DOHH2 (cell line): ENCODE measurements at regions not wholly inside any gene's neighbourhood (a gene's known extent, or its start where the extent isn't known, plus 50 kb on each side); places are given as distances from the start of the nearest gene placed in this dataset.

Experiments used
- H3F3A ChIP-seq: fragments of 200-600 bp; sonication (generic), shearing (Covaris generic); 2 replicates; pipeline ENCODE4 v1.6.0; 2016; ENCODE audit warnings: antibody characterized with exemption, mild to moderate bottlenecking; ENCODE audit not compliant: control insufficient read depth, insufficient read depth
- H3K27ac ChIP-seq: fragments of 200-600 bp; sonication (generic); 2 replicates; pipeline ENCODE4 v1.5.1; 2014; ENCODE audit warnings: low read depth, mild to moderate bottlenecking, low read length, moderate library complexity
- H3K27me3 ChIP-seq: fragments of 200-600 bp; sonication (generic); 2 replicates; pipeline ENCODE4 v1.6.1; 2014; ENCODE audit warnings: mild to moderate bottlenecking, low read length, mixed read lengths; ENCODE audit not compliant: control insufficient read depth
- H3K36me3 ChIP-seq: fragments of 200-600 bp; sonication (generic); 2 replicates; pipeline ENCODE4 v1.6.1; 2014; ENCODE audit warnings: mild to moderate bottlenecking, low read length, moderate library complexity, mixed read lengths; ENCODE audit not compliant: control insufficient read depth
- H3K4me1 ChIP-seq: fragments of 200-600 bp; sonication (generic); 2 replicates; pipeline ENCODE4 v1.6.1; 2014; ENCODE audit warnings: mild to moderate bottlenecking, low read length, mixed read lengths; ENCODE audit not compliant: control insufficient read depth
- H3K4me2 ChIP-seq: fragments of 200-600 bp; sonication (generic); 2 replicates; pipeline ENCODE4 v1.6.0; 2014; ENCODE audit warnings: mild to moderate bottlenecking, low read length, moderate library complexity
- H3K4me3 ChIP-seq: fragments of 200-600 bp; sonication (generic); 2 replicates; pipeline ENCODE4 v1.5.1; 2014; ENCODE audit warnings: mild to moderate bottlenecking, low read length, mixed read lengths
- H3K79me2 ChIP-seq: fragments of 200-600 bp; sonication (generic); 2 replicates; pipeline ENCODE4 v1.6.1; 2014; ENCODE audit warnings: mild to moderate bottlenecking, low read length, mixed read lengths; ENCODE audit not compliant: control insufficient read depth
- H3K9me2 ChIP-seq: fragments of 200-600 bp; sonication (generic); replicated peaks from 2 replicates; pipeline ENCODE4 v1.6.1; 2014; ENCODE audit warnings: mild to moderate bottlenecking, low read length, mixed read lengths; ENCODE audit not compliant: control insufficient read depth
- H3K9me3 ChIP-seq: fragments of 200-600 bp; sonication (generic); 2 replicates; pipeline ENCODE4 v1.6.1; 2014; ENCODE audit warnings: antibody characterized with exemption, low read length, mixed read lengths; ENCODE audit not compliant: control insufficient read depth, insufficient read depth
- H4K20me1 ChIP-seq: fragments of 200-600 bp; sonication (generic); 2 replicates; pipeline ENCODE4 v1.6.0; 2014; ENCODE audit warnings: low read depth, mild to moderate bottlenecking, antibody characterized with exemption, low read length, moderate library complexity; ENCODE audit not compliant: control insufficient read depth, insufficient read depth
- CTCF ChIP-seq: fragments of 200-600 bp; sonication (generic); IDR thresholded peaks from one replicate; pipeline ENCODE4 v1.5.1; 2014; ENCODE audit warnings: antibody characterized with exemption, mild to moderate bottlenecking, low read depth, low read length; ENCODE audit not compliant: poor library complexity, severe bottlenecking
- EZH2phosphoT487 ChIP-seq: fragments of 200-600 bp; sonication (generic); IDR thresholded peaks from 2 replicates; pipeline ENCODE4 v1.6.1; 2017; ENCODE audit warnings: borderline replicate concordance, mild to moderate bottlenecking, antibody characterized with exemption, low read length, moderate library complexity, mixed read lengths

GRCh38 chr10:29947701-29948060 lies 111.7 kb downstream of the JCAD start:
- no peak for TF ChIP-seq EZH2phosphoT487
- no peak for TF ChIP-seq CTCF
- no peaks in the 10 kb centered on the region for H3F3A ChIP-seq
- H3K27me3 ChIP-seq, result no peaks in the 10 kb centered on the region
- no peak overlapping the region for H3K27ac ChIP-seq
- H3K9me2 ChIP-seq, result no peaks in the 10 kb centered on the region
- H3K79me2 ChIP-seq, result no peaks in the 10 kb centered on the region
- no peaks in the 10 kb centered on the region for H3K9me3 ChIP-seq
- H3K4me2 ChIP-seq, result no peak overlapping the region
- no peaks in the 10 kb centered on the region for H4K20me1 ChIP-seq
- no peaks in the 10 kb centered on the region for H3K4me1 ChIP-seq
- H3K36me3 ChIP-seq, result no peaks in the 10 kb centered on the region
- H3K4me3 ChIP-seq, result no peak overlapping the region

GRCh38 chr10:29946953-29947700 lies 112.3 kb downstream of the JCAD start:
- no peak overlapping the region for H3K27ac ChIP-seq
- H3K9me3 ChIP-seq, result no peaks in the 10 kb centered on the region
- no peaks in the 10 kb centered on the region for H3K79me2 ChIP-seq
- H3K27me3 ChIP-seq, result no peaks in the 10 kb centered on the region
- no peaks in the 10 kb centered on the region for H3F3A ChIP-seq
- H3K4me1 ChIP-seq, result no peaks in the 10 kb centered on the region
- no peaks in the 10 kb centered on the region for H3K36me3 ChIP-seq
- H3K9me2 ChIP-seq, result no peaks in the 10 kb centered on the region
- no peak overlapping the region for H3K4me3 ChIP-seq
- no peaks in the 10 kb centered on the region for H4K20me1 ChIP-seq
- TF ChIP-seq CTCF, result no peak
- no peak overlapping the region for H3K4me2 ChIP-seq

GRCh38 chr10:29946614-29946952 lies 112.8 kb downstream of the JCAD start:
- H3F3A ChIP-seq, result no peaks in the 10 kb centered on the region
- TF ChIP-seq EZH2phosphoT487 (no peak), CTCF (no peak)
- no peaks in the 10 kb centered on the region for H4K20me1 ChIP-seq
- H3K27ac ChIP-seq, result no peak overlapping the region
- no peaks in the 10 kb centered on the region for H3K27me3 ChIP-seq
- H3K4me3 ChIP-seq, result no peak overlapping the region
- H3K9me2 ChIP-seq, result no peaks in the 10 kb centered on the region
- H3K79me2 ChIP-seq, result no peaks in the 10 kb centered on the region
- no peaks in the 10 kb centered on the region for H3K9me3 ChIP-seq
- H3K36me3 ChIP-seq, result no peaks in the 10 kb centered on the region
- H3K4me2 ChIP-seq, result no peak overlapping the region
- no peaks in the 10 kb centered on the region for H3K4me1 ChIP-seq
